Stimulated activated CD4-positive, alpha-beta T cell treated with anti-CD3 and anti-CD28 coated beads, Interleukin-15, amount 100 ng/mL, for 1 hour (primary cell): ENCODE measurements at regions not wholly inside any gene's neighbourhood (a gene's known extent, or its start where the extent isn't known, plus 50 kb on each side); places are given as distances from the start of the nearest gene placed in this dataset.

Experiments
- DNase-seq, 2 donors: peaks; one replicate each; pipeline ENCODE4 v3.0.0-alpha.2; 2020; ENCODE audit warnings: low read depth in 1 of 2, low spot score in 1 of 2

DNA sequence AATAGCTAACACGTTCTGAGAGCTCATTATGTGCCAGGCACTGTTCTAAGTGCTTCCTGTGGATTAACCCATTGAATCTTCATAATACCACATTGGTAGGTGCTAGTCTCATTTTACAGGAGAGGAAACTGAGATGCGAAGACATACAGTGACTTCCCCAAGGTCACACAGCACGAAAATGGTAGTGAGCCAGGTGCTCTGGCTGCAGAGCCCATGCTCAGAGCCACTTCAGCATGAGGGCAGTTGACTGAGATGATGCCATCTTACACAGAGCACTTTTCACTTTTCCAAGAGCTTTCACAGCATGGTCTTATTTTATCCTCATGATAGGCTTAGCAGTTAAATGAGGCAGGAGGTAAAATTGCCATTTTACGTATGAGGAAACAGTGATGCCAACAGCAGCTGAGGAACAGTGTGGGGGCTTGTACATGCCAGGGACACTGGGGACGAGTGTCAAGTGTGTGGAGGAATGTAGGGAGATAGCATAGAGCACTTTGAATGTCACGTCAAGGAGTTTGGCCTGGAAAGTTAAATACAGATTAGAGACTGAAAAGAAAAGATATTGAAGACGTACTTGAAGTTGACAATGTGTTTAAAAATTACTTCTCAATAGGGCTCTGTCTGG lies 180.0 kb downstream of the KIF4B start:
- no peak for DNase-seq

DNA sequence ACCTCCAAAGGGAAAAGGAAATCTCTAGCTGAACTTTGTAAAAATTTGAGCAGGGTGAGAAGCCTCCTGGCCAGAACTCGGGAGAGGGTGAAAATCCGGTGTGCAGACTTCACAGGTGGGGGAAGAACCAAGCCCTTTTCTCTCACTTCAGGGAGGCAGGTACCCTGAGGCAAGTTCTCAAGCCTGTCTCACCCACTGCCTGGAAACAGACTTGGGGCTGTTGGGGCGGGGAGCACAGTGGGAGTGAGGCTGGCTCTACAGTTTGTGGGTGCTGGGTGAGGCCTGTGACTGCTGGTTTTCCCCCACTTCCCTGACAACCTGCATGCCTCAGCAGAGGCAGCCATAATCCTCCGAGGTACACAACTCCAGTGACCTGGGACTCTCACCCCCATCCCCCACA lies 187.1 kb downstream of the KIF4B start:
- DNase-seq, result no peak

DNA sequence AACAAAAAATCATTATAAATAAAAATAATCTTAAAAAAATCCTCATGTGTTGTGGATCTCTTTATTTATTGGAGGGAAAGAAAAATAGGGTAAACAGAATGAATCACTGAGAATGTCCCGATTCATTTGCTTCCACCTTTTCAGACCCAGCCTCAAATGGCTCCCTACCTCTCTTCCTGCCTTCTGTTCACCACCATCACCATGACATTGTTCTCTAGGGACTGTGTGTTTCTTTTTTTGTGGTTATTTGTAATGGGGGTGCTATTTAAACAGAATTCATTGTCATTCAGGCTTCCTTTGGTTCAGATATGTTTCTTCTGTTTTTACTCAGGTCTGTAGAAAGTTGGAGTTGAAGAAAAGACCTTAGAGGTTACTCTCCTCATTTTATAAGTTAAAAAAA lies 198.2 kb downstream of the KIF4B start:
- no peak for DNase-seq

- DNase-seq, result no peak
Observed at GRCh38 chr5:155222393-155222792, 208.8 kb downstream of the KIF4B start.

- no peak for DNase-seq
Observed at GRCh38 chr5:155229135-155229534, 215.6 kb downstream of the KIF4B start.

GRCh38 chr5:155239803-155240202 lies 226.2 kb downstream of the KIF4B start:
- DNase-seq, result no peak

DNA sequence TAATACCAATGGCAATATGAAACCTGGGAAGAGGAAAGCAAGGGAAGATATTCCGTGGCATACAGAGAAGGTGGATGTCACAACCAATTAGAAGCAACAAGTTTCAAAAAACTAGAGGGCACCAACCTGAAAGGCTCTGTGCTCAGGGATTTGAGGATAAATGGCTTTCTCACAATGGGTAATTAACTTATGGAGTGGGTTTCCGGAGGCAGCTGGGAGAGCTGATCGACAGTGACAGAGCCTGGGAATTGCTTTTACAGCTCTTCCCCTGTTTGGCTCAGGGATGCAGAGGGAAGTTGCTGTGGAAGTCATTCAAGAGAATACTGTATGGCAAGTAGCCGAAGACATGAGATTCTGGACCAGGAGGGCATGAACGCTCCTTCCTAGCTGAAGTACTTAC lies 237.0 kb downstream of the KIF4B start:
- DNase-seq, result no peak

DNA sequence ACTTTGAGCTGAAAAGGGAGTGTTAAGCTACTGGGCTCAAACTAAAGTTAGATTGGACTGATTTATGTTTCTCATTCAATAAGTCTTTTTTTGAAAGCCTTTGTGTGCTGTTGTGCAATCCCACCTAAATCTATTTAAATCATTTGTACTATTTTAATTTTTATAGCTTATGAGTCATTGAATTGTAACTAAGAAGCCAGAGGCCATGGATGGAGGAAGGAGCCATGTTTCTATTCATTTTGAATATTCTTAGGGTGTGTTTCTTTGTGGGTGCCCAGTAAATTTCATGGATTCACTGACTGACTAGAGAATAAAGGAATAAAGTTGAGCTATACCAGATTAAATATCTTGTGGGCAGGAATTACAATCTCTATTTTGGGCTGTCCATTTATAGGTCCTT lies 238.5 kb downstream of the KIF4B start:
- DNase-seq, result no peak

DNA sequence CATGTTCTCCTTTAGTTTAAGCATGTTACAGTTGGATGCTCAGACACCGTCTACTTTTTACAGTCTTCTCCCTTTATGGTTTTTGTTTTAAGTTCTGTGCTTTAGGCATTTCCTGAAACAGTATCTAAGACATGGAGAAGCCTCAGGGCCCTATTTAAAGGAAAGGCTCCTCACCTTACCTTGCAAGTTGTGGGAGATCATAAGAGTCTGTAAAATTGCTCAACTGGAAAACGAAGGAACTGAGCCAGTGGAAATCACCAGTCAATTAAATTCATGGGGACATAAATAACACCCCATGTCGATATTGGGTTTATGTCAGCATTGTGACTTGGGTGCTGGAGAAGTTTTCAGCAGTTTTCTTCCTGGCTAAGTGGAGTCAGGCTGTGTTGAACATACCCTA lies 239.2 kb downstream of the KIF4B start:
- DNase-seq, result no peak

DNA sequence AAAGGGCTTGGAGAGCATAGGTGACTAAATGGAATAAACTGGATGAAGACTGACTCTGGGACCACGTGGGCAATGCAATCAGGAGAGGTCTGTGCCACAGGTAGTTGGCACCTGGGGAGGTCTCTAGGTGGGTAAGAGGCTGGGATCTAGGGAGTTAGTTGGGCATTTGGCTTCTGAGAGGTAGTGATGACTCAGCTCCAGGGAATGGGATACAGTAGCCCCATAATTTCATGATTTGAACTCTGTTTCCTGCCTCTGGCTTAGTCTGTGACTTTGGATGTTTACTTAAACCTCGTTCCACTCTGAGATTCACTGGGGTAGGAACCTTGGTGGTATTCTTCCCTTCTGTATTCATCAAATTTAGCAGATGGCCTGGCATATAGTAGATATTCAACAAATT lies 240.8 kb downstream of the KIF4B start:
- DNase-seq, result no peak

DNA sequence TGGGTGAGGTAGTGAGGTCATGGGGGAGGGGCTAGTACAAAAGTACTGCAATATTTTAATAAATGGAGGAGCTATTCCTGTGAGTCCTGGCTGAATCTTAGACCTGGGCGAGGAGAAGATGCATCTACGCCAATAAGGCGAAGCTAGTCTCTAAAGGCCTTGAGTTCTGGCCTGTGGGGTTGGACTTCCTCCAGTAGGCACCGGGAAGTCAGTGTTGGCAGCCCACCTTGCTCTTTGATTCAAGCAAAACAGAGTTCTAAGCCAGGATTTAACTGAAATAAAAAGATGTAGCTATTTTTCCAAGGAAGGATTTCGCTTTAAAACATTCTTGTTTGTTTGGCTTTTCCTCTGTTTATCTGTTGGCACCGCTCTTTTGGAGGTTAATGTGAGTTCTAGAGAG lies 244.6 kb downstream of the KIF4B start:
- DNase-seq, result no peak

DNA sequence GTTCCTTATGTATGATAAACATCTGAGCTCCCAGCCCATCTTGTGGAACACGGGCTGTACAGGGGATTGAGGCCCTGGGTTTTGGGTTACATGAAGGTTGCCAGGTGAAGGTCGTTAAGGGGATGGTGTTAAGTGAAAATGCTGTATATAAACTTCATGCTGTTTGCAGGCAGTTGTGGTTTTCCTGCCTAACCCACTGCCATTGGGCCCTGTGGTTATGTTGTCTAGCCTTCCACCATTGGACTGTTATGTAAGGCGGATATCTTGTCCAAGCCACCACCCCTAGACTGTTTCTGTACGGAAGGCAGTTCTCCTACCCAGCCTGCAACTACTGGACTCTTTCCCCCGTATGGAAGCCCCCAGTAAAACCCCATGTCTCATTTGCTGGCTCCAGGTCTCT lies 246.1 kb downstream of the KIF4B start:
- DNase-seq, result no peak

GRCh38 chr5:155260798-155261197 lies 247.2 kb downstream of the KIF4B start:
- DNase-seq, result no peak

DNA sequence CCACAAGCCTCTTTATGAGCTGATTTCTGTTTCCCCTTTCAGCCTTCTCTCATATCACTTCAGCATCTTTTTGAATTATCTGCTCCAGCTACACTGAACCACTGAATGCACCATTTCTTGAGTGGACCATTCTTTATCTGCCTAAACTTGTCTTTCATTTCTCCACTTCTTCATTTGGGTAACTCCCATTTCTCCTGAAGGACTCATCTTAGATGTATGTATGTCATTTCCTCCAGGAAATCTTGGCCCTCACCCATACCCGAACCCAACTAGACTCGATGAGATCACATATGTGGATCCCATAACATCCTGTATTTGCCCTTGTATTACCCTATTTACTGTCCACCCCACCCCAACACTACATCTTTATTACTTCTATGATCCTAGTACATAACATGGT lies 249.8 kb downstream of the KIF4B start:
- no peak for DNase-seq

GRCh38 chr5:155264809-155265208 lies 251.3 kb downstream of the KIF4B start:
- no peak for DNase-seq

- no peak for DNase-seq
Observed at GRCh38 chr5:155268770-155269425, 255.3 kb downstream of the KIF4B start.

DNA sequence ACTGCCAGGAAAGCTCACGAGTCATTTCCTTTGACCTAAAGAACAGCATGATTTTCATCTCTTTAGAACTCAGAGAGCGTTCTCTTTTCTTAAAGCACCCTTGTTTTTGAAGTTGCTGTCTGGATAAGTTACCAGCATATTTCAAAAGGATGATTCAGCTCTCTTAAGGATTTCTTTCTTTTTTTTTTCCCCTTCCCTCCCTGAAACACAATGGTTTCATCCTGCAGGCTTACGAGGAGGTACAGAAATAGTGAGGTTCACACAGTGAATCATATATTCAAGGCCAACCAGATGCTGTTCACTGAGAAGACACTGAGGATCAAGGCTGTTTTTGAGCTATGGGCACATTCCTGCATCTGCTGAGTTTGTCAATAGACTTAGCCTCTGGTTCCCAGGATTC lies 257.2 kb downstream of the KIF4B start:
- DNase-seq, result no peak

DNA sequence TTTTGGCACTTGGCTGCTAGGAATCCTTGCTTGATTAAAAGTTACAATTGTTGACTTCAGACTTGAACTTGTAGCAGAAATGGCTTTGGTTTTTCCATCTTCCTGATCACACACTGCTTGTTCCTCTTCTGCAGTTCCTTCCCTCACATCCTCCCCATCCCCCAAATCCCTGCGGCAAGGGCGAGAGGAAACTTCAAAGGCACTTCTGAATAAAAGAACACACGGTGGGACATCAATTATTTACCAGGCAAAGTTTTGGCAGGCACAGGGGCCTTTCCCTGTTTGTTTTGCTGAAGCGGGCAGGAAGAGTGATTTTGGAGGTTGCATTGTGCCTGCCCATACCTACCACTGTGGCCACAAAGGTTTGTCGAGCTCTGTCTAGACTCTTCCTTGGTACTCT lies 260.9 kb downstream of the KIF4B start:
- no peak for DNase-seq

DNA sequence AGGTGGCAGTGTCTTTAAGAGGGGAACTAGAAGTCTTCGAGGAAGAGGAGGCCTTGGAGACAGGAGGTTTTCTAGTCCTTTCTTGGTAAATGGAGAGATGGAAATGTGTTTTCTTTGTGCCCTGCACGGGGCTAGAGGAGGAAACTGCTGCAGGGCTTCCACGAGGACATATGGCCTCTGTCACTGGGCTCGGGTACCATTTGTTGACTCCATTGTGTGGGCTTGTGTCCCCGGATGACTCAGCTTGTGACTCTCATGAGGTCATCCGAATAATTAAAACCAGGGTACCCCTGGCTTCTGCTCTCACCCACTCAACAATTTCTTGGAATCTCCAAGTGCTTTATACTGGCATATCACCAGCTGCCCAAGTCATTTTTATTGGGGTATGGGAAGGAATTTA lies 261.7 kb downstream of the KIF4B start:
- no peak for DNase-seq

GRCh38 chr5:155276231-155276630 lies 262.7 kb downstream of the KIF4B start:
- no peak for DNase-seq

DNA sequence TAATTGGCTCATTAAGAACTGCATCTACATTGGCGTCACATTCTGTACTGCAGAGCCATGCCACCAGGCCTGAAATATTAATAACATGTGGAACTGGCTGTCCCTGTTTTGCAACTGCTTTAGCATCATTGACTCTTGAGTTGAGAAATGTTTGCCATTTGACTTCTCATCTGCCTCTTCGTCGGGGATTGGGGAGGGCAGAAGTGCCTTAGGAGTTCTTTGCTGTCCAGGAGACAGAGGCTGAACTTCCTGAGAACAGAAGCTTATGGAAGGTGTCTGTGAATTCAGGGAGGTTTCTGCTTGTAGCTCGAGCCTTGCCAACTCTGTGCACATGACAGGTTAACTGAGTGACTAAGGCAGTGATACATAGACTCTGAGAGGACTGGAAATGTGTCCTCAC lies 265.0 kb downstream of the KIF4B start:
- DNase-seq, result no peak

- DNase-seq, result no peak
Observed at GRCh38 chr5:155282503-155283107, 269.1 kb downstream of the KIF4B start.

DNA sequence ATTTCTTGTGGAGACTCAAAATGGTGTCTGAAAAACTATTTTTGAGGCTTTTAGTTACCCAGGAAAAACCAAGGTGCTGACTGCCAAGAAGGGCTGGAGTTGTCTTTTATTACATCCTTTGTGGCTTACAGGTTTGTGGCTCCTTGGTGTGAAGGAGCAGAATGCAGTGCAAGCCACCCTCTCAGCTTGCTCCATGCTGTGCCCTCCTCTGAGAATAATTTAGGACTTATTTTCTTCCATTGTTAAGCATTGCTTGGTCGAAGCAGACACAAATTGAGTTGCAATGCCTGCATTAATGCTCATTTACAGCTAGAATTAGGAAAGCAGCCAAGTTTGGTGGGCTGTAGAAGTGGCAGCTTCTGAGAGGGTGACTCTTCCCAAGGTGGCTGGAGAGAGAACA lies 272.2 kb downstream of the KIF4B start:
- no peak for DNase-seq
